ENCODE measurements at regions not wholly inside any gene's neighbourhood (a gene's known extent, or its start where the extent isn't known, plus 50 kb on each side); places are given as distances from the start of the nearest gene placed in this dataset.
"Not testable (repeated sequence)": the region's sequence is repeated elsewhere in the genome, so short reads cannot be mapped to it uniquely, and the experiment has no call there.

- DNase-seq (ENCODE audit: low read depth in 3 of 3) = no peak
Measured at GRCh38 chr5:158450751-158451171, 591.8 kb upstream of the CLINT1 start.

- not testable (repeated sequence) for DNase-seq (ENCODE audit: low read depth in 3 of 3)
Measured at GRCh38 chr5:158446761-158447160, 587.8 kb upstream of the CLINT1 start.

- DNase-seq (ENCODE audit: low read depth in 3 of 3) = not testable (repeated sequence)
Measured at GRCh38 chr5:158439204-158439603, 580.3 kb upstream of the CLINT1 start.

GRCh38 chr5:158436271-158437065, 577.5 kb upstream of the CLINT1 start:
- no peak for DNase-seq (ENCODE audit: low read depth in 3 of 3)

GRCh38 chr5:158435161-158435616, 576.2 kb upstream of the CLINT1 start:
- DNase-seq (ENCODE audit: low read depth in 3 of 3) = no peak

GRCh38 chr5:158434749-158435148, 575.8 kb upstream of the CLINT1 start:
- no peak for DNase-seq (ENCODE audit: low read depth in 3 of 3)

- no peak for DNase-seq (ENCODE audit: low read depth in 3 of 3)
Measured at GRCh38 chr5:158433634-158434033, 574.7 kb upstream of the CLINT1 start.

- DNase-seq (ENCODE audit: low read depth in 3 of 3) = no peak
Measured at GRCh38 chr5:158431369-158432029, 572.6 kb upstream of the CLINT1 start.

- DNase-seq (ENCODE audit: low read depth in 3 of 3) = no peak
Measured at GRCh38 chr5:158430798-158431167, 571.8 kb upstream of the CLINT1 start.

GRCh38 chr5:158430166-158430797, 571.3 kb upstream of the CLINT1 start:
- no peak for DNase-seq (ENCODE audit: low read depth in 3 of 3)

- DNase-seq (ENCODE audit: low read depth in 3 of 3) = no peak
Measured at GRCh38 chr5:158429564-158429963, 570.6 kb upstream of the CLINT1 start.

- DNase-seq (ENCODE audit: low read depth in 3 of 3) = no peak
Measured at GRCh38 chr5:158423623-158424200, 564.8 kb upstream of the CLINT1 start.

GRCh38 chr5:158422653-158423515, 563.9 kb upstream of the CLINT1 start:
- no peak for DNase-seq (ENCODE audit: low read depth in 3 of 3)

GRCh38 chr5:158421319-158421718, 562.4 kb upstream of the CLINT1 start:
- no peak for DNase-seq (ENCODE audit: low read depth in 3 of 3)

- DNase-seq (ENCODE audit: low read depth in 3 of 3) = no peak
Measured at GRCh38 chr5:158419186-158419585, 560.2 kb upstream of the CLINT1 start.

GRCh38 chr5:158414780-158415179, 555.8 kb upstream of the CLINT1 start:
- DNase-seq (ENCODE audit: low read depth in 3 of 3) = no peak

GRCh38 chr5:158414333-158414762, 555.4 kb upstream of the CLINT1 start:
- DNase-seq (ENCODE audit: low read depth in 3 of 3) = no peak

- no peak for DNase-seq (ENCODE audit: low read depth in 3 of 3)
Measured at GRCh38 chr5:158413122-158413680, 554.3 kb upstream of the CLINT1 start.

GRCh38 chr5:158410976-158411375, 552.0 kb upstream of the CLINT1 start:
- no peak for DNase-seq (ENCODE audit: low read depth in 3 of 3)

- DNase-seq (ENCODE audit: low read depth in 3 of 3) = no peak
Measured at GRCh38 chr5:158409507-158409906, 550.6 kb upstream of the CLINT1 start.

- DNase-seq (ENCODE audit: low read depth in 3 of 3) = no peak
Measured at GRCh38 chr5:158407824-158408195, 548.9 kb upstream of the CLINT1 start.
